OCI-LY1 (cell line): ENCODE measurements at regions not wholly inside any gene's neighbourhood (a gene's known extent, or its start where the extent isn't known, plus 50 kb on each side); places are given as distances from the start of the nearest gene placed in this dataset.

Experiments
- H2AFZ ChIP-seq: fragments of 200-600 bp; sonication (generic), shearing (Covaris generic); 2 replicates; pipeline ENCODE4 v1.6.0; 2014; ENCODE audit warnings: antibody characterized with exemption, mild to moderate bottlenecking, low read length
- H3F3A ChIP-seq: fragments of 200-600 bp; sonication (generic), shearing (Covaris generic); 2 replicates; pipeline ENCODE4 v1.6.0; 2014; ENCODE audit warnings: mild to moderate bottlenecking, antibody characterized with exemption, low read length, moderate library complexity; ENCODE audit not compliant: insufficient read depth
- H3K27ac ChIP-seq: fragments of 200-600 bp; sonication (generic); 2 replicates; pipeline ENCODE4 v1.5.1; 2014; ENCODE audit warnings: low read length, mixed run types, mild to moderate bottlenecking, low read depth; ENCODE audit not compliant: poor library complexity, severe bottlenecking
- H3K27me3 ChIP-seq: fragments of 200-600 bp; sonication (generic); 2 replicates; pipeline ENCODE4 v1.6.0; 2014; ENCODE audit warnings: antibody characterized with exemption, mild to moderate bottlenecking, low read length, moderate library complexity; ENCODE audit not compliant: insufficient read depth
- H3K36me3 ChIP-seq: fragments of 200-600 bp; sonication (generic); 2 replicates; pipeline ENCODE4 v1.6.1; 2014; ENCODE audit warnings: mild to moderate bottlenecking, antibody characterized with exemption, low read length, moderate library complexity, mixed read lengths; ENCODE audit not compliant: insufficient read depth
- H3K4me1 ChIP-seq: fragments of 200-600 bp; sonication (generic); 2 replicates; pipeline ENCODE4 v1.5.1; 2014; ENCODE audit warnings: mild to moderate bottlenecking, low read length, moderate library complexity; ENCODE audit not compliant: insufficient read depth, severe bottlenecking
- H3K4me2 ChIP-seq: fragments of 200-600 bp; sonication (generic), shearing (Covaris generic); 2 replicates; pipeline ENCODE4 v1.6.1; 2014; ENCODE audit warnings: low read length
- H3K4me3 ChIP-seq: fragments of 200-600 bp; sonication (generic); 2 replicates; pipeline ENCODE4 v1.5.1; 2014; ENCODE audit warnings: low read length, low read depth, mild to moderate bottlenecking, mixed read lengths; ENCODE audit not compliant: poor library complexity, severe bottlenecking
- H3K79me2 ChIP-seq: fragments of 200-600 bp; shearing (Covaris generic); 2 replicates; pipeline ENCODE4 v1.6.1; 2016; ENCODE audit warnings: mixed run types, low read length, mixed read lengths; ENCODE audit not compliant: insufficient read depth
- H3K9ac ChIP-seq: fragments of 200-600 bp; sonication (generic), shearing (Covaris generic); 2 replicates; pipeline ENCODE4 v1.6.1; 2014; ENCODE audit warnings: mild to moderate bottlenecking, low read length, mixed read lengths
- H3K9me2 ChIP-seq: fragments of 200-600 bp; sonication (generic), shearing (Covaris generic); 2 replicates; pipeline ENCODE4 v1.6.1; 2014; ENCODE audit warnings: low read depth, mild to moderate bottlenecking, low read length, mixed read lengths
- H3K9me3 ChIP-seq: fragments of 200-600 bp; shearing (Covaris generic); 2 replicates; pipeline ENCODE4 v1.6.1; 2014; ENCODE audit warnings: low read length, mixed read lengths
- H4K20me1 ChIP-seq: fragments of 200-600 bp; sonication (generic), shearing (Covaris generic); 2 replicates; pipeline ENCODE4 v1.6.0; 2016; ENCODE audit warnings: mild to moderate bottlenecking, low read length; ENCODE audit not compliant: insufficient read depth
- EZH2 ChIP-seq: fragments of 200-600 bp; sonication (generic), shearing (Covaris generic); IDR thresholded peaks from 2 replicates; pipeline ENCODE4 v1.8.0; 2017; ENCODE audit warnings: borderline replicate concordance, mixed run types, mild to moderate bottlenecking, antibody characterized with exemption, low read length, moderate library complexity, mixed read lengths
- TF ChIP-seq, protein P1 (sequence below): fragments of 200-600 bp; sonication (generic), shearing (Covaris generic); IDR thresholded peaks from 2 replicates; pipeline ENCODE4 v1.5.1; 2017; ENCODE audit warnings: mild to moderate bottlenecking, antibody characterized with exemption, low read length, moderate library complexity, mixed read lengths

DNA sequence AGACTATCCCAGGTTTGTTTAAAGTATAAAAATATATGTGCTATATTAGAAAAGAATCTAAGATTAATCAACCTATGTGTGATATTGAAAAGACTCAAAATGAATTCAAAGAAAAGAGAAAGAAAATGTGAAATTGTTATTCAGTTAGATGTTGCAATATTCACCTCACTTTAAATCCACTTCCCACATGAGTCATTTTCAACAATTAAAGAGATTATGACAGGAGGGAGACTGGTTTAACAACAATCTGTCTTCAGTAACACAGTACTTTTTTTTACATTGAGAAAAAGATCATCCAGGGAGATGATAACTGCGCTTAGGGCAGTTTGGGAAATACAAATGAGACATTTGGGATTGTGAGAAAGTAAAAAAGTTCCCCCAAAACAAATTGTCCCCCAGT lies 1246.2 kb downstream of the SLITRK1 start:
- H3K27ac ChIP-seq: no peak overlapping the region
- no peaks in the 10 kb centered on the region for H3K9me2 ChIP-seq

DNA sequence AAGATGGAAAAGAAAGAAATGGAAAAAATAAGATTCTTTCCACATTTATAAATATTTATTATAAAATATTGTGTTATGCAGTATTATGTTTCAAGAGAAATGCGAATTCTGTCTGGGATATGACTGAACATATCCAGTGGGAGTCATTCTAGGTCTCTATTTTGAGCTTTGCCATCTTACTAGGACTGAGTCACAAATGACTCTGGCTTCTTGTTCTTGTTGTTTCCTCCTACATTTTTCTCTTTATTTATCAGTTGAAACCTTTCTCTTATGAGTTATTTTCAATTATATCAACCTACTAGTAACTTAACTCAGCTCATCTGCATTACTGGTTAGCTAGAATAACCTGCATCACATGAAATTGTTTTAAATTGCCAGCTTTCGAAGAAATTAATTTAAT lies 1247.3 kb downstream of the SLITRK1 start:
- Histone ChIP-seq H3K4me2 (no peak overlapping the region), H3K9me2 (no peaks in the 10 kb centered on the region), H3K79me2 (no peaks in the 10 kb centered on the region), H3F3A (no peaks in the 10 kb centered on the region), H3K4me1 (no peaks in the 10 kb centered on the region), H3K9ac (no peak overlapping the region), H3K36me3 (no peaks in the 10 kb centered on the region), H3K27me3 (no peaks in the 10 kb centered on the region), H4K20me1 (no peaks in the 10 kb centered on the region), H3K4me3 (no peak overlapping the region), H3K27ac (no peak overlapping the region), H3K9me3 (no peaks in the 10 kb centered on the region), H2AFZ (no peak overlapping the region)
- TF ChIP-seq, protein P1, sequence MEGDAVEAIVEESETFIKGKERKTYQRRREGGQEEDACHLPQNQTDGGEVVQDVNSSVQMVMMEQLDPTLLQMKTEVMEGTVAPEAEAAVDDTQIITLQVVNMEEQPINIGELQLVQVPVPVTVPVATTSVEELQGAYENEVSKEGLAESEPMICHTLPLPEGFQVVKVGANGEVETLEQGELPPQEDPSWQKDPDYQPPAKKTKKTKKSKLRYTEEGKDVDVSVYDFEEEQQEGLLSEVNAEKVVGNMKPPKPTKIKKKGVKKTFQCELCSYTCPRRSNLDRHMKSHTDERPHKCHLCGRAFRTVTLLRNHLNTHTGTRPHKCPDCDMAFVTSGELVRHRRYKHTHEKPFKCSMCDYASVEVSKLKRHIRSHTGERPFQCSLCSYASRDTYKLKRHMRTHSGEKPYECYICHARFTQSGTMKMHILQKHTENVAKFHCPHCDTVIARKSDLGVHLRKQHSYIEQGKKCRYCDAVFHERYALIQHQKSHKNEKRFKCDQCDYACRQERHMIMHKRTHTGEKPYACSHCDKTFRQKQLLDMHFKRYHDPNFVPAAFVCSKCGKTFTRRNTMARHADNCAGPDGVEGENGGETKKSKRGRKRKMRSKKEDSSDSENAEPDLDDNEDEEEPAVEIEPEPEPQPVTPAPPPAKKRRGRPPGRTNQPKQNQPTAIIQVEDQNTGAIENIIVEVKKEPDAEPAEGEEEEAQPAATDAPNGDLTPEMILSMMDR: no peak

More for the DNA sequence above, 1246.2 kb downstream of the SLITRK1 start:
- TF ChIP-seq, protein P1: no peak
- TF ChIP-seq EZH2: no peak
- Histone ChIP-seq H3K36me3 (no peaks in the 10 kb centered on the region), H3K4me1 (no peaks in the 10 kb centered on the region), H3K9me3 (no peaks in the 10 kb centered on the region), H3K4me3 (no peak overlapping the region), H3K9ac (no peak overlapping the region), H3K4me2 (no peak overlapping the region), H3F3A (no peaks in the 10 kb centered on the region), H3K27me3 (no peaks in the 10 kb centered on the region), H4K20me1 (no peaks in the 10 kb centered on the region), H2AFZ (no peak overlapping the region), H3K79me2 (no peaks in the 10 kb centered on the region)

- Histone ChIP-seq H3K9ac (no peak overlapping the region), H3K27me3 (no peaks in the 10 kb centered on the region), H2AFZ (no peak overlapping the region), H3F3A (no peaks in the 10 kb centered on the region), H3K4me3 (no peak overlapping the region), H3K27ac (no peak overlapping the region), H3K79me2 (no peaks in the 10 kb centered on the region), H3K36me3 (no peaks in the 10 kb centered on the region), H3K9me3 (no peaks in the 10 kb centered on the region), H3K4me1 (no peaks in the 10 kb centered on the region), H3K9me2 (no peaks in the 10 kb centered on the region), H3K4me2 (no peak overlapping the region), H4K20me1 (no peaks in the 10 kb centered on the region)
- TF ChIP-seq, protein P1: no peak
- no peak for TF ChIP-seq EZH2
These were observed 1255.1 kb downstream of the SLITRK1 start for GRCh38 chr13:82627183-82627582.
